ENCODE measurements at regions not wholly inside any gene's neighbourhood (a gene's known extent, or its start where the extent isn't known, plus 50 kb on each side); places are given as distances from the start of the nearest gene placed in this dataset.

GRCh38 chr15:85934691-85935090, 140.0 kb upstream of the KLHL25 start:
- TF ChIP-seq CTCF (IDR thresholded peaks at IDR 0.05; ENCODE audit: insufficient read depth, low read depth, low read length, missing control alignments), result no peak
- no peak overlapping the region for H3K4me3 ChIP-seq (ENCODE audit: low read depth, low read length)
- DNase-seq (ENCODE audit: low read depth), result no peak

- TF ChIP-seq CTCF (IDR thresholded peaks at IDR 0.05; ENCODE audit: insufficient read depth, low read depth, low read length, missing control alignments), result no peak
- no peak for DNase-seq (ENCODE audit: low read depth)
- H3K4me3 ChIP-seq (ENCODE audit: low read depth, low read length), result no peak overlapping the region
These were observed 140.5 kb upstream of the KLHL25 start for GRCh38 chr15:85935182-85935581.

DNA sequence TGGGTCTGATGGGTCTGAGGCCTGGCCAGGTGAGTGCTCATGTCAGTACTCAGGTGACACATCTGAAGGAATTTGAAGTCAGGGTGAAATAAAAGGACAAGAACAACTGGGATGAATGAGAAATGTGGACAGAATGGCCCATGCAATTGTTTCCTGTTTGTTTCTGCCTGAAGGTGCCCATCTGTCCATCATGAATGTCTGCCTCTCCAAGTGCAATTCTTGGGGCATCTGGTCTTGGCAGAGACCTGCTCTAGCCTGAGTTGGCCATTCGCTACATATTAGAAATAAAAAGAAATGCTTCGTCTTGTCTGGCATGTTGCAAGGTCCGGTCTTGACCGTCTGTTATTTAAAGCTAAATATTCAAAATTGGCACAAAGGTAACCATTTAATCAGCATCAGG, 142.0 kb upstream of the AGBL1 start:
- H3K4me3 ChIP-seq (ENCODE audit: low read depth, low read length), result no peak overlapping the region
- TF ChIP-seq CTCF (IDR thresholded peaks at IDR 0.05; ENCODE audit: insufficient read depth, low read depth, low read length, missing control alignments), result no peak
- no peak for DNase-seq (ENCODE audit: low read depth)

DNA sequence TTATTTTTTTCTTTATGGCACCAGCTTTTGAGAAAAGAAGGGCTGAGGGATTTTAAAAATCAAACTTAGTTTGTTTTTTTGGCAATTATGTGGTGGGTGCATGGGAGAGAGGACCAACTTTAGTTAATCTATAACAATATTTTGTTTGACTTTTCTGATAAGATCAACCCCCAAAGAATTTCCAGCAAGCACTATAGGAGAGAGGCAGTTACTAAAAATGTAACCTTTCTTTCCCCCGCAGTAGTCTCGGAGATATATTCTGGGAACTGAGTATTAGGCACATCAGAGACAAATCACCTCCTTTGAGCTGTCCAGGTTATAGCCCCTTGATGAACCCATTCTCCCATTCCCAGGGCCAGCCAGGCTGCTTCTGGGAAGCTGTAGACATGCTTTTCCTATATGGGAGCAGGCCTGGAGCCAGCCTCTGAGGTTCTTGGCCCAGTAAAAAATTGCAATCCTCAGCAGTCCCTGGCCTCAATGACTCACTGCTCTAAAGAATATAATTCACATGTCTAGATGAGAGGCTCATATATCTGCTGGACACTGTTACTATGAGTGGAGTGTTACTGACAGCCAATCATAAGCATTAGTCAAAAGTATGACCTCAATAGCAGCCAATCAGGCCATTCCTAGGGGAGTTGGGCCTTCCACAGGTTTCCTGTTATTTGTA, 138.3 kb upstream of the AGBL1 start:
- DNase-seq (ENCODE audit: low read depth), result no peak
- no peak overlapping the region for H3K4me3 ChIP-seq (ENCODE audit: low read depth, low read length)
- no peak for TF ChIP-seq CTCF (IDR thresholded peaks at IDR 0.05; ENCODE audit: insufficient read depth, low read depth, low read length, missing control alignments)

- no peak overlapping the region for H3K4me3 ChIP-seq (ENCODE audit: low read depth, low read length)
- DNase-seq (ENCODE audit: low read depth), result no peak
- TF ChIP-seq CTCF (IDR thresholded peaks at IDR 0.05; ENCODE audit: insufficient read depth, low read depth, low read length, missing control alignments), result no peak
These were observed 137.0 kb upstream of the AGBL1 start for GRCh38 chr15:85942632-85943031.

DNA sequence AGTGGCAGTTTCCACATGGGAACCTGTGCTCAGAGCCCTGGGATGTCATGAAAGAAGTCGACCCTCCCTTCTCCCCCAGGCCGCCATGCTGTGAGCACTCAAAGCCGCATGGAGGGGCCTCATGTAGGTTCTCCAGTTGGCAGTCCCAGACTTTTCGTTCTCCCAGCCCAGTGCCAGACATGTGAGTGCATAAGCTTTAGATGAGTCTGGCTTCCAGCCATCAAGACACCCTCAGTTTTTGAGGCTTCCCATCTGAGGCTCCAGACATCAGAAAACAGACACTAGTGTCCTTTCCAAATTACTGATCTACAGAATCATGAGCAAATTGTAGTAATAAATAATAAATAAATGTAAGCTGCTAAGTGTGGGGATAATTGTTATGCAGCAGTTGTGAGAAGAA, 136.5 kb upstream of the AGBL1 start:
- no peak overlapping the region for H3K4me3 ChIP-seq (ENCODE audit: low read depth, low read length)
- DNase-seq (ENCODE audit: low read depth), result no peak
- no peak for TF ChIP-seq CTCF (IDR thresholded peaks at IDR 0.05; ENCODE audit: insufficient read depth, low read depth, low read length, missing control alignments)

DNA sequence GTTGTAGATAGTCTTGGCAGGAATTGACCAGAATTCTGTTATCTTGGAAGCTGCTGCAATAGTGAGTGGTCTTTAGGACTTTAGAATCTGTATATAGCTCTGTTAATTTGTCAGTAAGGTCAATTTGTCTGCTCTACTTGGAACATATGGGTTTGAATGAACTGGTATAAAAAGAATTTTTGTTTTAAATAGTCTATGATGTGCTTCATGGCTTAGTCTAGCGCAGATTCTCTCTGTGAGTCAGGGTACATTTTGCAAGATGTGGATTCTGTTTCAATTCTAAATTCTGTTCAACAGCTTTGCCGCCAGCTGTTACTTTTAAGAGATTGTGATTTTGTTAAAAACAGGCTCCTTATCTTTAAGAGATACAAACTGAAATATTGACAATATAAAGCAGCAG, 135.9 kb upstream of the AGBL1 start:
- no peak overlapping the region for H3K4me3 ChIP-seq (ENCODE audit: low read depth, low read length)
- TF ChIP-seq CTCF (IDR thresholded peaks at IDR 0.05; ENCODE audit: insufficient read depth, low read depth, low read length, missing control alignments), result no peak
- no peak for DNase-seq (ENCODE audit: low read depth)
